ENCODE measurements at regions not wholly inside any gene's neighbourhood (a gene's known extent, or its start where the extent isn't known, plus 50 kb on each side); places are given as distances from the start of the nearest gene placed in this dataset.

GRCh38 chr3:177563243-177563780, 366.0 kb upstream of the TBL1XR1 start:
- TF ChIP-seq CTCF (IDR thresholded peaks at IDR 0.05; ENCODE audit: low read length) (no peak), EZH2phosphoT487 (IDR thresholded peaks at IDR 0.05; ENCODE audit: low read length) (no peak)

Data from MM.1S (cell line).